ENCODE measurements at regions not wholly inside any gene's neighbourhood (a gene's known extent, or its start where the extent isn't known, plus 50 kb on each side); places are given as distances from the start of the nearest gene placed in this dataset.

DNA sequence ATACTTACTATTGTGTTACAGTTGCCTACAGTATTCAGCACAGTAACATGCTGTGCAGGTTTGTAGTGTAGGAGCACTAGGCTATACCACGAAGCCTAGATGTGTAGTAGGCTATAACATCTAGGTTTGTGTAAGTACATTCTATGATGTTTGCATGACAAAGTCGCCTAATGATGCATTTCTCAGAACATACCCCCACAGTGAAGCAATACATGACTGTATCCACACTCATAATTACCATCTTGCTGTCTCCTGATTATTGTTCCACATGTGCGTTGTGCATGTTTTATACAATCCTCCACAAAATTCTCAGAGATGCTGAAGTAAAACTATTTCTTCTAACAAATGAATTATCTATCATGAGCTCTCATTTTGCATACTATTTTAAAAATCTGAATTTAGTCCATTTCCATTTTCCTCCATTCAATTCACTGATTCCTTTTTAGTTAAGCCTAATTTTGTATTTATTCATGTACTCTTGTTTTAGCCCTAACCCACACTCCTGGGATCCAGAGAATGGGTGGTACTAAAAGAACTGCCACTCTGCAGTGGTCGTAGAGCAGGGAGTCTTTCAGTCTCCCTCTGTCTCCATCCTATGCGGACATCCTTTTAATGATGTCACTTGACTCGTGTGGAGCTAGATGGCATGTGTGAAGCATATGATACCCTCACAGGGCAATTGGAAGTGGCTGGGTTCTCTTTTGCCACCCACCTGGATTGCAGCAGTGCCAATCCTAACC is 67.6 kb upstream of the CAV2 start:
- TF ChIP-seq, protein P1, sequence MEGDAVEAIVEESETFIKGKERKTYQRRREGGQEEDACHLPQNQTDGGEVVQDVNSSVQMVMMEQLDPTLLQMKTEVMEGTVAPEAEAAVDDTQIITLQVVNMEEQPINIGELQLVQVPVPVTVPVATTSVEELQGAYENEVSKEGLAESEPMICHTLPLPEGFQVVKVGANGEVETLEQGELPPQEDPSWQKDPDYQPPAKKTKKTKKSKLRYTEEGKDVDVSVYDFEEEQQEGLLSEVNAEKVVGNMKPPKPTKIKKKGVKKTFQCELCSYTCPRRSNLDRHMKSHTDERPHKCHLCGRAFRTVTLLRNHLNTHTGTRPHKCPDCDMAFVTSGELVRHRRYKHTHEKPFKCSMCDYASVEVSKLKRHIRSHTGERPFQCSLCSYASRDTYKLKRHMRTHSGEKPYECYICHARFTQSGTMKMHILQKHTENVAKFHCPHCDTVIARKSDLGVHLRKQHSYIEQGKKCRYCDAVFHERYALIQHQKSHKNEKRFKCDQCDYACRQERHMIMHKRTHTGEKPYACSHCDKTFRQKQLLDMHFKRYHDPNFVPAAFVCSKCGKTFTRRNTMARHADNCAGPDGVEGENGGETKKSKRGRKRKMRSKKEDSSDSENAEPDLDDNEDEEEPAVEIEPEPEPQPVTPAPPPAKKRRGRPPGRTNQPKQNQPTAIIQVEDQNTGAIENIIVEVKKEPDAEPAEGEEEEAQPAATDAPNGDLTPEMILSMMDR (IDR thresholded peaks at IDR 0.05; ENCODE audit: low read length): no peak
- TF ChIP-seq EZH2 (IDR thresholded peaks at IDR 0.05; ENCODE audit: borderline replicate concordance, low read length): no peak
- no peaks in the 10 kb centered on the region for H3F3A ChIP-seq (ENCODE audit: insufficient read depth, low read length)
- H3K27me3 ChIP-seq (ENCODE audit: insufficient read depth, low read length): no peaks in the 10 kb centered on the region
- H2AFZ ChIP-seq (ENCODE audit: low read length): no peak overlapping the region
- H3K27ac ChIP-seq (ENCODE audit: low read depth, low read length, poor library complexity, severe bottlenecking): no peak overlapping the region
- H3K4me1 ChIP-seq (ENCODE audit: insufficient read depth, low read length, severe bottlenecking): no peaks in the 10 kb centered on the region
- no peaks in the 10 kb centered on the region for H3K9me3 ChIP-seq (ENCODE audit: low read length)
- no peak overlapping the region for H3K4me3 ChIP-seq (ENCODE audit: low read depth, low read length, poor library complexity, severe bottlenecking)
- no peaks in the 10 kb centered on the region for H3K79me2 ChIP-seq (ENCODE audit: insufficient read depth, low read length)
- H3K4me2 ChIP-seq (ENCODE audit: low read length): no peak overlapping the region
- no peaks in the 10 kb centered on the region for H3K36me3 ChIP-seq (ENCODE audit: insufficient read depth, low read length)
- no peaks in the 10 kb centered on the region for H4K20me1 ChIP-seq (ENCODE audit: insufficient read depth, low read length)
- no peaks in the 10 kb centered on the region for H3K9me2 ChIP-seq (ENCODE audit: low read depth, low read length)
- H3K9ac ChIP-seq (ENCODE audit: low read length): no peak overlapping the region

DNA sequence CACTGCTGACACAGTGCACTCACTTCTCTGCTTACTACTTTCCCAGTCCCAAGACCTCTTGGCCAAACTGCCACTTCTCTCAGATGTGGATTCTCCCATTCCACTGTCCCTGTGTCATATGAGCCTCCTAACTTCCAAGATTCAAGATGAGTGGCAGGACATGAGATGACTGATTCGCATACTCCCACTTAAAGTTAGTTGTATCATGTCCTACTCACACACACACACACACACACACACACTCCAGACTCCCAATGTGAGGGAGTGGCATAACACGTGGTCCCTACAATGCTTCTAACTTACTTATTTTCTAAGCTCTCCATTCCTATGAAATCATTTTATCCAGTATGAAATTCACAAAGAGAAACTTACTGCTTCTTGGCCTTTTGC is 67.0 kb upstream of the CAV2 start:
- no peak overlapping the region for H3K9ac ChIP-seq (ENCODE audit: low read length)
- no peaks in the 10 kb centered on the region for H3K9me2 ChIP-seq (ENCODE audit: low read depth, low read length)
- no peaks in the 10 kb centered on the region for H3K36me3 ChIP-seq (ENCODE audit: insufficient read depth, low read length)
- H3K4me1 ChIP-seq (ENCODE audit: insufficient read depth, low read length, severe bottlenecking): no peaks in the 10 kb centered on the region
- H3K9me3 ChIP-seq (ENCODE audit: low read length): no peaks in the 10 kb centered on the region
- H2AFZ ChIP-seq (ENCODE audit: low read length): no peak overlapping the region
- H3F3A ChIP-seq (ENCODE audit: insufficient read depth, low read length): no peaks in the 10 kb centered on the region
- no peaks in the 10 kb centered on the region for H3K27me3 ChIP-seq (ENCODE audit: insufficient read depth, low read length)
- H3K79me2 ChIP-seq (ENCODE audit: insufficient read depth, low read length): no peaks in the 10 kb centered on the region
- no peak overlapping the region for H3K4me2 ChIP-seq (ENCODE audit: low read length)
- H4K20me1 ChIP-seq (ENCODE audit: insufficient read depth, low read length): no peaks in the 10 kb centered on the region
- TF ChIP-seq EZH2 (IDR thresholded peaks at IDR 0.05; ENCODE audit: borderline replicate concordance, low read length): no peak
- TF ChIP-seq, protein P1 (IDR thresholded peaks at IDR 0.05; ENCODE audit: low read length): no peak
- H3K27ac ChIP-seq (ENCODE audit: low read depth, low read length, poor library complexity, severe bottlenecking): no peak overlapping the region
- no peak overlapping the region for H3K4me3 ChIP-seq (ENCODE audit: low read depth, low read length, poor library complexity, severe bottlenecking)

DNA sequence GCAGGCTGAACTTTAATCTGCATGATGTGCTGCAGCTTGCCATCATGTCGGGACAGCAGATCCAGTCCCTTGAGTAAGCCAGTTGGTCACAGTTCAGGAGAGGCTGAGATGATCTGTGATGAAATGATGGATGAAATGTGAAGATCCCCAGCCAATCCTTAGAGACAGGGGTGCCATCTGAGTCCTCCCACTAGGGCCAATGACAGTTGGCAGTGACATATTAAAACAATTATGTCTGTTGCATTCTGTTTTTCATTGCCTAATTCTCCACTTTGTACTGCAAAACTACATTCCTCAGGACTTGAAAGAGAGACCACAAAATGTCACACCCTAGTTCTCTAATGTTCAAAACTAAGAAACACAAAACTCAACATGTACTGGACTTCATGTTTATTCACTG is 66.3 kb upstream of the CAV2 start:
- TF ChIP-seq, protein P1 (IDR thresholded peaks at IDR 0.05; ENCODE audit: low read length): no peak
- no peak for TF ChIP-seq EZH2 (IDR thresholded peaks at IDR 0.05; ENCODE audit: borderline replicate concordance, low read length)
- H3K27ac ChIP-seq (ENCODE audit: low read depth, low read length, poor library complexity, severe bottlenecking): no peak overlapping the region
- H3K4me1 ChIP-seq (ENCODE audit: insufficient read depth, low read length, severe bottlenecking): no peaks in the 10 kb centered on the region
- no peak overlapping the region for H3K4me2 ChIP-seq (ENCODE audit: low read length)
- no peaks in the 10 kb centered on the region for H3K9me2 ChIP-seq (ENCODE audit: low read depth, low read length)
- no peaks in the 10 kb centered on the region for H3K27me3 ChIP-seq (ENCODE audit: insufficient read depth, low read length)
- no peaks in the 10 kb centered on the region for H3K79me2 ChIP-seq (ENCODE audit: insufficient read depth, low read length)
- no peak overlapping the region for H3K4me3 ChIP-seq (ENCODE audit: low read depth, low read length, poor library complexity, severe bottlenecking)
- no peak overlapping the region for H2AFZ ChIP-seq (ENCODE audit: low read length)
- no peaks in the 10 kb centered on the region for H3K36me3 ChIP-seq (ENCODE audit: insufficient read depth, low read length)
- H3K9me3 ChIP-seq (ENCODE audit: low read length): no peaks in the 10 kb centered on the region
- no peaks in the 10 kb centered on the region for H3F3A ChIP-seq (ENCODE audit: insufficient read depth, low read length)
- H4K20me1 ChIP-seq (ENCODE audit: insufficient read depth, low read length): no peaks in the 10 kb centered on the region
- H3K9ac ChIP-seq (ENCODE audit: low read length): no peak overlapping the region
